NK-92 treated with Interleukin-12 subunit alpha and Interleukin-12 subunit beta, amount 100 ng/mL, for 24 hours (cell line): ENCODE measurements at regions not wholly inside any gene's neighbourhood (a gene's known extent, or its start where the extent isn't known, plus 50 kb on each side); places are given as distances from the start of the nearest gene placed in this dataset.
"Not testable (repeated sequence)": the region's sequence is repeated elsewhere in the genome, so short reads cannot be mapped to it uniquely, and the experiment has no call there.

Experiments used
- DNase-seq: peaks from one replicate; lab custom pipeline; 2025; lab: John Stamatoyannopoulos, UW

DNA sequence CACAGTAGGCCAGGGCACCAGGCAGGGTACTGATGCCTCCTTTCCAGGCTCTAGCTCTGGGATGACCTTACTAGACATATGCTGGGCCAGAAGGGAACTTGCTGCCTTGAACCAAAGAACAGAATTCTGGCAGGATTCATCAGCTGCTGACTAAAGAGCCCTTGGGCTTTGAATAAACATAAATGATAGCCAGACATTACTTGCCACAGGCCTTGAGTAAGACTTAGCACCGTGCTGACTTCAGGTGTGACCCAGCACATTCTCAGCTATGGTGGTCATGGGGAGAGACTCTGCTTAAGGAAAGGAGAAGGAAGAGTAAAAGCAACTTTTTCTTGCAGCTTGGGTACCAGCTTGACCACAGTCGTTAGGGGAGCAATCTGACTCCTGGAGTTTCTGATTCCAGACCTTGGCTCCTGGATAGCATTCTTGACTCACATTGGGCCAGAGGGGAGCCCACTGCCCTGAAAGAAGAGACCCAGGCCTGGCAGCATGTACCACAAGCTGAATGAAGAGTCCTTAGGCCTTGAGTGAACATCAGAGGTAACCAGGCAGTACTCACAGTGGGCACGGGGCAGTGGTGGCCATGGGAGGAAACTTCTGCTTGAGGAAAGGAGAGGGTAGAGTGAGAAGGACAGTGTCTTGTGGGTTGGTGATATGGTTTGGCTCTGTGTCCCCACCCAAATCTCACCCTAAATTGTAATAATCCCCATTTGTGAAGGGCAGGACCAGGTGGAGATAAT lies 926.1 kb upstream of the SORCS1 start:
- DNase-seq: no peak

GRCh38 chr10:108086502-108086901 lies 922.0 kb upstream of the SORCS1 start:
- DNase-seq: no peak

DNA sequence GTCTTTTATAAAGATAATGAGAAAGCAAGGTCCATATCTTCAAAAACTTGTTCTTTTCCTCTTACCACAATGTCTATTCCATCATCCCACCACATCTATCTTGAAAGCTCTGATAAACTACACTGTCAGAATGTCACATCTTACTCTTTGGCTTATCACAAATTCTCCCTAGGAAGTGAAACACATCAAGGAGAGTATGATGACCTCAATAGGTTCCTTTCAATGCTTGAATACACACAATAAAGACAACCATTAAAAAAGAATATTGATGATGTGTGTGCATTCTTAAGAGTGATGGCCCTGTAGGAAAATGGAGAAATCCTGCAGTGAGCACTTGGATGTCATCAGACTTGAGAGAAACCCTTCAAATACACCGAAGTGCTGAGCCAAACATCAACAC lies 918.1 kb upstream of the SORCS1 start:
- no peak for DNase-seq

DNA sequence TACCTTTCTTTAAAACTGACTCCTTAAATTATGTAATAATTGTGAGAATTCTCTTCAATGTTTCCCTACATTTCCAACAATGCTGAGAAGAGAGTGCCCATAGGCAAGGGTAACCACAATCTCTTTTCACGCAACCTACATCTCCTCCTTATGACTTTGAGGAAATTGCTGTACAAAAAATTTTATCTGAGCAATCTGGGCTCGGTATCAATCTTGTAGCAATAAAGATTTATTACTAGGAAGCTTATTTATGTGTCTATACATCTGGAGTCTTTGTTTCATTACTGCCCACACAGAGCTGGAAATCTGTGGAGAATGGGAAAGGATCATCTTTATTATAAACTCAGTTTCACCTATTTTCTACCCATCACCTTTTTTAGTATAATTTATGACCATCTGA lies 913.8 kb upstream of the SORCS1 start:
- no peak for DNase-seq

DNA sequence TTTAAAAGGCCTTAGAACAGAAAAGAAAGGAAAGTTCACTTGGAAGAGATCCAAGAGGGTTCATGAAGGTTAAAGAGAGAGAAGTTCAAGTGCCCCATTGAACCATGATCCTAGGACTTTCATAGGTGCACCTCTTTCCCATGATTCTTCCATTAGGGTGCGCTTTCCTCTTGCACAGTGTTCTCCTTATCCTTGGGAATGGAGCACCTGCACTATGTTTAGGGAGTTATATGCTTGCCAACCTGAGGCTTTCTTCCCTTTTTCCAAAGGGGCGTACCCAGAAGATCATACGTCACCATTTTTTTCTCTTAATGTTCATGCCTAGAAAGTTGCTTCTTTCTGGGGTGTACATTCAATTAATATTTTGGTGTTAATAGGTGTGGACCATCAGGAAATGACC lies 908.0 kb upstream of the SORCS1 start:
- DNase-seq: no peak

DNA sequence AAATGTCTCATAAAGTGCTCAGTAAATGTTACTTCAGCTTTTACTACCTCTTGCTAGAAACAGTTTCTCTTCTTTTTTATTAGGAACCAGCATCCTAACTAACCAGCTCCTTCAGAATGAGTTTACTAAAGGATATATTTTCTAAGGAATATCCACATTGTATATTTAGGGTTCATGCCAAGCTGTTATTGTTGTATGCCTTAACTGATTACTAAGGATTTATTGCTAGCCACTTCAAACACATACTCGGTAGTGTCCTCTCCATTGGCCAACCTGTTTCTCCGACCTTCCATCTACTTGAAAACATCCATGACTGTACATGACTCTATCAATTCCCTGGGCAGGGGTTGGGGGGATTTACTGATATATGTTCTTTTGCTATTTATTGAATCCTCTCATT lies 906.3 kb upstream of the SORCS1 start:
- no peak for DNase-seq

DNA sequence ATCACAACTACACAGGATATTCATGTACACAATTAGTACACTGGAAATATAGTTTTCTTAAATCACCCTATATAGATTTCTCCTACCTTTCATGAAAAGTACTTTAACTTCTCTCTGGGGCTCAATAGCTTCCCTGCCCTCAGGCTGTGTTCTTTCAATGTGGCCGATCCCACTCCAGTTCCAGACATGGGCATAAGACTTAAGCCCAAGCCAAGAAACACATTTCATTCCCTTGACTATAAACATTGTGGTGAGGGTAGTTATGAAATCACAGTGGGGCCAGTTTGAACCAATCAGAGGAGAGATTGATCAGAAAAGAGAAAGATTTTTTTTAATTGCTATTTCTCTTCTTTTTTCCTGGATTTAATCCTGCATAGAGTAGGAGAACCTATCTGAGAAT lies 904.6 kb upstream of the SORCS1 start:
- DNase-seq: no peak

GRCh38 chr10:108064746-108065260 lies 900.3 kb upstream of the SORCS1 start:
- DNase-seq: no peak

GRCh38 chr10:108060246-108060645 lies 895.7 kb upstream of the SORCS1 start:
- no peak for DNase-seq

DNA sequence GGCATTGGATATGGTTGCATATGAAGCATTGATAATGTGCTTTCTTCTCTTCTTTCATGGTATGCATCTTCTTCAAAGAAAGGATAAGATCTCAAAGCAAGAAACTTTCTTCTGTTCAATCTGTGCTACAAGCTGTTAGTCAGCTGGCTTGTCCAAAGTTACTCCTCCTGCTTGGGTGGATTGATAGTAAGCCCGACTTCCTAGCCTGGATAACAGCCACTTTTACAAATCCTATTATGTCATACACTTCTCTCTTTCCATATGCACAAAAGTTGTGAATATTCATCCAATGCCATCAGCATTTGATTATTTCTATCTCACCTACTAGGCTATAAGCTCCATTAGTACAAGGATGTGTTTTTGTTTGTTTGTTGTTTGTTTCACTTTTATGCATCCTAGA lies 891.0 kb upstream of the SORCS1 start:
- DNase-seq: no peak

DNA sequence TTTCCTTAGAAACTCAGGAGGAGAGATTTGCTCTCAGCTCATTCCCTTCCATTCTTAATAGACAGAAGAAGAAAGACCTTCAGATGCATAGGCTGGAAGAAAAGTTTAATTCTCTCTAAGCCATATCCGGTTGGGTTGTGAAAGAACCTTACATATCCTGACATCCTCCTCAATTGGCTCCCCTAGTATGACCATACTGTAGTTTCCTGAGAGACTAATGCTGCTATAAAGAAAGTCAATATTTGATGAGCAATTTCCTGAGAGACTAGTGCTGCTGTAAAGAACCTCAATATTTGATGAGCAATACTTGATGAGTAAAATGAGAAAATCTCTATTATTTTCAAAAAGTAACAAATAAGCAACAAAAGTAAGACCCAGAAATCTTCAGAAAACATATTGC lies 888.5 kb upstream of the SORCS1 start:
- DNase-seq: no peak

DNA sequence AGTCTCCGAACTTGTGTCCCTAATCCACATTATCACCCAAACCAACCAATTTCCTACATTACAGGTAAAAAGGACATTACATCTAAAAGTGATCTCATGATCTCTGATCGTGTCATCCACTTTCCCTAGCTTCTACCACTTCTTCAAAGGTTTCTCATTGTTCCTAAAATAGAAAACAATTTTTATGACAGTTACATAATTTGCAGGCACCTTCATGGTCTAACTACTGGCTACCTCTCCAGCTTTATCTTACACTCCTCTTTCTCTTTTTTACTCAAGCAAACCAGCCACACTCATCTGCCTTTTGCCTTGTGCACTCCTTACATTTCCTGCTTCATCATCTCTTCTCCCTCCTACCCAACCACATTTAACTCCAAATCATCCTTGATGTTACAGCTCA lies 886.7 kb upstream of the SORCS1 start:
- no peak for DNase-seq

- no peak for DNase-seq
Measured at GRCh38 chr10:108050626-108051025, 886.1 kb upstream of the SORCS1 start.

DNA sequence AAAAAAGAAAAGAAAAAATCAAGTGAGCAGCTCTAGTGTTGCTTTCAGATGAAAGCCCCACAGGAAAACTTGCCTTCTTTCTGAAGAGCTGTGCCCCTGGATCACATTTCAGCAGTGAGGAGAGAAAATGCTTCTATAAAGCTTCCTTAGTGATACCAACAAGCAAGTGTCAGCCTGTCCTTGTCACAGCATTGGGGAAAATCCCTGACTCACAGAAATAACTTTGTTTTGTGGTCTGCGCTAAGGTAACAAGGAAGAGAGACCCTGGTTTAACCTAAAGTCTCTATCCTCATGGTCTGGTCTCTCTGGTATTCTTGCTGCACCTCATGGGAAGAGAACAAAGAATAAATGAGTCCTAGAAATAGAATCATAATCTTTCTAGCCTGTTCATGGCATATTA lies 885.2 kb upstream of the SORCS1 start:
- DNase-seq: no peak

GRCh38 chr10:108048898-108049297 lies 884.4 kb upstream of the SORCS1 start:
- DNase-seq: no peak

DNA sequence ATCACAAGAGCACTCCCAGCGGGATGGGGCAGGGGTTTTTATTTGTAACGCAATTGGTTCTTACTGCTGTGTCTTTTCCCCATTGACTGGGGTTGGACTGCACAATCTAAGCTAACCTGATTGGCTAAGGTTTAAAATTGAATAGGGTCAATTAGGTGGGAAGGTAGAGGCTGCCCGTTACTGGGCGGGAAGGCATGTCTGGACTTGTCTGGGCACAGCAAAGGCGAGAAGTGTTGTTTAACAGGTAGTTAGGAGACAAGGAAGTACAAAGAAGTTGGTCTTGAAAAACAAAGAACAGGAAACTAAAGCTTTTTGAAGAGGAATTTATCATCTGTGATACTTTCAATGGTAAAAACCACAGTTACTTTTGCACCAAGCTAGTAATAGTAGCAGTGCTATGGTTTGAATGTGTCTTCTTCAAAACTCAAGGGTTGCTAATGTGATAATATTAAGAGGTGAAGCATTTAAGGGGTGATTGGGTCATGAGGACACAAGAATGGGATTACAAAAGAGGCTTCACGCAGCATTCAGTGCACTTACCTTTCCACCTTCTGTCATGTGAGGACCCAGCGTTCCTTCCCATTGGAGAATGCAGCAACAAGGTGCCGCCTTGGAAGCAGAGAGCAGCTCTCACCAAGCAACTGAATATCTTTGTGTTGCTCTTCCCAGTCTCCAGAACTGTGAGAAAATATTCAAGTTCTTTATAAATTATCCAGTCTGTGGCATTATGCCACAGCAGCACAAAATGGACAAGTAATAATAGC lies 875.5 kb upstream of the SORCS1 start:
- no peak for DNase-seq

- no peak for DNase-seq
Measured at GRCh38 chr10:108037061-108037460, 872.6 kb upstream of the SORCS1 start.

DNA sequence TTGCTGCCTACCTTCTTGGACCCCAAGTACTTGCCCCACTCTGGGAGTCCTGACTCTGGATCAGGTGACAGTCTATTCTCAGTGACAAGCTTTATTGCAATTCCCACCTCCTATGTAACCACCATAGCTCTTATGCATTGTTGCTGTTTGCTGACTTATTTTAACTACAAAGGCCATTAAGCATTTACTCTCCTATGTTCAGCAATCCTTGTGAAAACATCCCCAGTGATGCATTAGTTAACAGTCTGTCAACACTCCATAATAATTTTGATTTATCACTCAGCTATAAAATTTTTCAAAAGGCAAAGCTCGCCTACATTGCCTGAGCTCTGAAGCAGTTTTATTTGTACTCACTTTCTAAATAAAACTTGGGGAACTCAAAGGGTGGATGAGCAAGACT lies 871.8 kb upstream of the SORCS1 start:
- no peak for DNase-seq

DNA sequence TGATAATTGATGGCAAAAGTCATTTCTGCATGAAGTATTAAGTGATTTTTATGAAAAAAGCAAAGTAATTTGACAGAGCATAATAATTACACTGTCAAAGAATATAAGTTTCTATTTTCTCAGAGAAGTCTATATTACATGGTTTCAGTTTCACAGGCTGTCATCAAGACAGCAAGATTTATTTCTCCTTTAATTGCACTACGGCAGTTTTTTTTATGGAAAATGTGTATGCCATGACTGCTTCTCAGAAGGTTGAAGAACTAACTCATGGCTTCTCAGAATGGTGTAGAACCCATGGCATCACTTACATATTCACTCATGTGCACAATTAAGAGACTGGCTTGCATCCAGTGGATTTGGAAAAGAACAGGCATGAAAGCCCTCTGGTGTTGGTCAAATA lies 870.3 kb upstream of the SORCS1 start:
- no peak for DNase-seq

DNA sequence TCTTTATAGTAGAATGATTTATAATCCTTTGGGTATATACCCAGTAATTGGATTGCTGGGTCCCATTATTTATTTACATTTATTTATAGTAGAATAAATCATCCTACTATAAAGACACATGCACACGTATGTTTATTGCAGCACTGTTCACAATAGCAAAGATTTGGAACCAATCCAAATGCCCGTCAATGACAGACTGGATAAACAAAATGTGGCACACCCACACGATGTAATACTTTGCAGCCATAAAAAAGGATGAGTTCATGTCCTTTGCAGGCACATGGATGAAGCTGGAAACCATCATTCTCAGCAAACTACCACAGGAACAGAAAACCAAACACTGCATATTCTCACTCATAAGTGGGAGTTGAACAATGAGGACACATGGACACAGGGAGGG lies 869.0 kb upstream of the SORCS1 start:
- DNase-seq: not testable (repeated sequence)

- no peak for DNase-seq
Measured at GRCh38 chr10:108031505-108031904, 867.0 kb upstream of the SORCS1 start.

DNA sequence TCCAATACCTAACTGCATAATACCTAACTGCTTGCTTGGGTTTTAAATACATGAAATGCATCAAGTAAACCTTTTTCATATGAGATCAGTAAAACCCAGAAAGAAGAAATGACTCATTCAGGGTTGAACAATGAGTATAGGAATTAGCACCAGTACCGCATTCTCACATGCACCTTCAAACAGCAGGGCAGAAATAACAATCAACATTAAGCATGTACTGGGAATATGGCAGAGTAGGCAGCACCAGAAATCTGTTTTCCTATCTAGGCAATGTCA lies 850.3 kb upstream of the SORCS1 start:
- no peak for DNase-seq

DNA sequence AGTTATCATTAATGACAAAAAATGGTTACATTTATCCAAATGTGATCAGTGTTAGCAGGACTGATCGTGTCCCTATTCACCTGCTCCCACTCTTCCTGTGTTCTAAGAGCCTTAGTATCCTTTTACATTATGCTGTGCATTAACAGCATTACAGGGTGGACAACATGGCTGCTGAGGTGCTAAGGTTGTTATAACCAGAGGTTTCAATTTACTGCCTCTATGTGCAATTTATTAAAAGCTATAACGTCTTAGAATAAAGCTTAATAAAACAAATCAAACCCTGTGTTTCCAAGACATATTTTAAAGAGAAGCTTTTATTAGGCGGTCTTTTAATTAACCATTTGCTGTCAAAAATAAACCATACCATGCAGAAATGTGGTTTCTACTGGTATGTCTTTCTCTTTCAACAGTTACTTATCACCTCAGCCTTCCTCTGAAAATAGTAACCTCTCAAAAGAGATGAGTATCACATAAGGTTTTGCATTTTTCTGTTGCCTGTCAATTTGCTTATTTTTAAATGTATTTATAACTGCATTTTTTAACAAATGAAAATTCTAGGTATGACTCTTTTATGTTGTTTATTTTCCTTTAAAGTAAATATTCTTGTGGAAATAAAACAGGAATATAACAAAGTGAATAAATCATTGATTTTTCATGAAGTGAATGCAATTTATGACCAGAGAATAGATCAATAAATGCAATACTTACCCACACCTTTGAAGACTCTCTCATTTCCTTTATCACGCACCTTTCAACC lies 849.8 kb upstream of the SORCS1 start:
- no peak for DNase-seq
